IMR-90 (cell line): ENCODE measurements at regions not wholly inside any gene's neighbourhood (a gene's known extent, or its start where the extent isn't known, plus 50 kb on each side); places are given as distances from the start of the nearest gene placed in this dataset.
"Not testable (repeated sequence)": the region's sequence is repeated elsewhere in the genome, so short reads cannot be mapped to it uniquely, and the experiment has no call there.

Source experiments
- CEBPB ChIP-seq: IDR thresholded peaks from 2 replicates; pipeline ENCODE4 v1.6.1; 2012; ENCODE audit warnings: low read depth, low read length, improper control_type of control experiment
- POLR2A ChIP-seq: IDR thresholded peaks from 2 replicates; pipeline ENCODE4 v1.6.1; 2012; ENCODE audit warnings: mild to moderate bottlenecking, low read depth, low read length
- RCOR1 ChIP-seq: IDR thresholded peaks from 2 replicates; pipeline ENCODE4 v1.6.1; 2012; ENCODE audit warnings: mild to moderate bottlenecking, low read length, improper control_type of control experiment; ENCODE audit not compliant: insufficient replicate concordance
- TF ChIP-seq, protein P1 (sequence below): conservative IDR thresholded peaks from 2 replicates; pipeline ENCODE4 v1.5.1; 2012; ENCODE audit warnings: mild to moderate bottlenecking, low read depth, low read length, improper control_type of control experiment

DNA sequence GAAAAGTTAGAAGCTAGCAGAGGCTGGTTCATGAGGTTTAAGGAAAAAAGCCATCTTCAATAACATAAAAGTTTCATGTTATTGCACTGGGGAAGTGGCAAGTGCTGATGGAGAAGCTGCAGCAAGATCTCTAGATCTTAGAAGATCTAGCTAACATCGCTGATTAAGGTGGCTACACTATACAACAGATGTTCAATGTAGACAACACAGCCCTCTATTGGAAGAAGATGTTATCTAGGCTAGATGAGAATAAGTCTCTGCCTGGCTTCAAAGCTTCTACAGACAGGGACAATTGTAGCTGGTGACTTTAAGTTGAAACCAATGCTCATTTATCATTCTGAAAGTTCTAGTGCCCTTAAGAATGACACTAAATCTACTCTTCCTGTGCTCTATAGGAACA is 310.3 kb downstream of the KLF13 start:
- TF ChIP-seq POLR2A, RCOR1, CEBPB: not testable (repeated sequence)
- TF ChIP-seq, protein P1, sequence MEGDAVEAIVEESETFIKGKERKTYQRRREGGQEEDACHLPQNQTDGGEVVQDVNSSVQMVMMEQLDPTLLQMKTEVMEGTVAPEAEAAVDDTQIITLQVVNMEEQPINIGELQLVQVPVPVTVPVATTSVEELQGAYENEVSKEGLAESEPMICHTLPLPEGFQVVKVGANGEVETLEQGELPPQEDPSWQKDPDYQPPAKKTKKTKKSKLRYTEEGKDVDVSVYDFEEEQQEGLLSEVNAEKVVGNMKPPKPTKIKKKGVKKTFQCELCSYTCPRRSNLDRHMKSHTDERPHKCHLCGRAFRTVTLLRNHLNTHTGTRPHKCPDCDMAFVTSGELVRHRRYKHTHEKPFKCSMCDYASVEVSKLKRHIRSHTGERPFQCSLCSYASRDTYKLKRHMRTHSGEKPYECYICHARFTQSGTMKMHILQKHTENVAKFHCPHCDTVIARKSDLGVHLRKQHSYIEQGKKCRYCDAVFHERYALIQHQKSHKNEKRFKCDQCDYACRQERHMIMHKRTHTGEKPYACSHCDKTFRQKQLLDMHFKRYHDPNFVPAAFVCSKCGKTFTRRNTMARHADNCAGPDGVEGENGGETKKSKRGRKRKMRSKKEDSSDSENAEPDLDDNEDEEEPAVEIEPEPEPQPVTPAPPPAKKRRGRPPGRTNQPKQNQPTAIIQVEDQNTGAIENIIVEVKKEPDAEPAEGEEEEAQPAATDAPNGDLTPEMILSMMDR: not testable (repeated sequence)
